Hepatocyte (in vitro differentiated cells): ENCODE measurements at regions not wholly inside any gene's neighbourhood (a gene's known extent, or its start where the extent isn't known, plus 50 kb on each side); places are given as distances from the start of the nearest gene placed in this dataset.
A peak's percentile ranks its signal among the peaks of the same experiment; 100 is the strongest.

ENCODE experiments used
- DNase-seq: peaks from one replicate; pipeline ENCODE4 v3.0.0-alpha.2; 2016; ENCODE audit warnings: low spot score
- H2AFZ ChIP-seq: fragments of 200-600 bp; sonication (generic); 2 replicates; pipeline ENCODE4 v1.6.0; 2016; ENCODE audit warnings: antibody characterized with exemption, mild to moderate bottlenecking
- H3K27ac ChIP-seq: fragments of 200-600 bp; sonication (generic); 2 replicates; pipeline ENCODE4 v1.5.1; 2016; ENCODE audit warnings: mild to moderate bottlenecking
- H3K27me3 ChIP-seq: fragments of 200-600 bp; sonication (generic); 2 replicates; pipeline ENCODE4 v1.6.1; 2016
- H3K36me3 ChIP-seq: fragments of 200-600 bp; sonication (generic); replicated peaks from 2 replicates; pipeline ENCODE4 v1.5.1; 2016; ENCODE audit warnings: low read depth; ENCODE audit not compliant: insufficient read depth
- H3K4me1 ChIP-seq: fragments of 200-600 bp; sonication (generic); 2 replicates; pipeline ENCODE4 v1.5.1; 2016; ENCODE audit warnings: mild to moderate bottlenecking, moderate library complexity; ENCODE audit not compliant: insufficient read depth
- H3K4me2 ChIP-seq: fragments of 200-600 bp; sonication (generic); 2 replicates; pipeline ENCODE4 v1.6.0; 2016
- H3K4me3 ChIP-seq: fragments of 200-600 bp; sonication (generic); 2 replicates; pipeline ENCODE4 v1.5.1; 2016; ENCODE audit warnings: mild to moderate bottlenecking
- H3K79me2 ChIP-seq: fragments of 200-600 bp; sonication (generic); 2 replicates; pipeline ENCODE4 v1.6.0; 2017; ENCODE audit warnings: mild to moderate bottlenecking
- H3K9me2 ChIP-seq: fragments of 200-600 bp; sonication (generic); replicated peaks from 2 replicates; pipeline ENCODE4 v1.6.0; 2017; ENCODE audit warnings: mild to moderate bottlenecking; ENCODE audit not compliant: insufficient read depth
- H3K9me3 ChIP-seq: fragments of 200-600 bp; sonication (generic); 2 replicates; pipeline ENCODE4 v1.5.1; 2016; ENCODE audit warnings: low read depth, mild to moderate bottlenecking
- H4K20me1 ChIP-seq: fragments of 200-600 bp; sonication (generic); 2 replicates; pipeline ENCODE4 v1.6.0; 2016; ENCODE audit warnings: mild to moderate bottlenecking; ENCODE audit not compliant: insufficient read depth, poor library complexity, severe bottlenecking
- CTCF ChIP-seq: fragments of 200-600 bp; sonication (generic); IDR thresholded peaks from 2 replicates; pipeline ENCODE4 v1.5.1; 2016; ENCODE audit warnings: antibody characterized with exemption, mild to moderate bottlenecking; ENCODE audit not compliant: poor library complexity
- EZH2 ChIP-seq: fragments of 200-600 bp; sonication (generic); IDR thresholded peaks from 2 replicates; pipeline ENCODE4 v1.6.1; 2016; ENCODE audit warnings: antibody characterized with exemption, mild to moderate bottlenecking, borderline replicate concordance
- EZH2phosphoT487 ChIP-seq: fragments of 200-600 bp; sonication (generic); IDR thresholded peaks from one replicate; pipeline ENCODE4 v1.6.1; 2018; ENCODE audit warnings: antibody characterized with exemption, mild to moderate bottlenecking, low read depth, moderate library complexity; ENCODE audit not compliant: unreplicated experiment, severe bottlenecking
- WGBS: methylation state at CpG from one replicate; pipeline ENCODE4 v1.1.6; 2016; ENCODE audit warnings: low lambda C conversion rate; ENCODE audit errors: missing lambda C conversion rate; 5-methylcytosine and 5-hydroxymethylcytosine counted together

GRCh38 chr4:27187786-27188185 is 327.1 kb downstream of the STIM2 start:
- Histone ChIP-seq H3K4me3 (no peak overlapping the region), H2AFZ (no peak overlapping the region), H3K27me3 (no peaks in the 10 kb centered on the region), H3K27ac (no peak overlapping the region), H4K20me1 (no peaks in the 10 kb centered on the region), H3K36me3 (no peaks in the 10 kb centered on the region), H3K4me1 (no peaks in the 10 kb centered on the region), H3K79me2 (no peaks in the 10 kb centered on the region), H3K4me2 (no peak overlapping the region), H3K9me2 (no peaks in the 10 kb centered on the region), H3K9me3 (no peaks in the 10 kb centered on the region)
- TF ChIP-seq EZH2phosphoT487 (no peak), CTCF (no peak), EZH2 (no peak)
- WGBS, result 64% methylated on average over 2 of the region's 2 CpGs
- peak; percentile 9 for DNase-seq

GRCh38 chr4:27189683-27190082 is 329.0 kb downstream of the STIM2 start:
- H3K4me2 ChIP-seq, result no peak overlapping the region
- no peaks in the 10 kb centered on the region for H3K9me2 ChIP-seq
- H2AFZ ChIP-seq, result no peak overlapping the region
- DNase-seq, result no peak
- no peaks in the 10 kb centered on the region for H3K4me1 ChIP-seq
- no peak overlapping the region for H3K27ac ChIP-seq
- 87% methylated on average over 6 of the region's 6 CpGs for WGBS
- H3K36me3 ChIP-seq, result no peaks in the 10 kb centered on the region
- H3K27me3 ChIP-seq, result no peaks in the 10 kb centered on the region
- no peaks in the 10 kb centered on the region for H3K79me2 ChIP-seq
- H4K20me1 ChIP-seq, result no peaks in the 10 kb centered on the region
- TF ChIP-seq EZH2phosphoT487 (no peak), CTCF (no peak), EZH2 (no peak)
- H3K4me3 ChIP-seq, result no peak overlapping the region
- no peaks in the 10 kb centered on the region for H3K9me3 ChIP-seq

- no peaks in the 10 kb centered on the region for H3K9me2 ChIP-seq
- H3K9me3 ChIP-seq, result no peaks in the 10 kb centered on the region
- H3K36me3 ChIP-seq, result no peaks in the 10 kb centered on the region
- H2AFZ ChIP-seq, result no peak overlapping the region
- WGBS, result 29% methylated on average over 1 of the region's 1 CpG
- no peak for DNase-seq
- H3K79me2 ChIP-seq, result no peaks in the 10 kb centered on the region
- no peaks in the 10 kb centered on the region for H3K4me1 ChIP-seq
- no peak overlapping the region for H3K4me3 ChIP-seq
- H4K20me1 ChIP-seq, result no peaks in the 10 kb centered on the region
- H3K27me3 ChIP-seq, result no peaks in the 10 kb centered on the region
- TF ChIP-seq EZH2phosphoT487 (no peak), EZH2 (no peak), CTCF (no peak)
- H3K4me2 ChIP-seq, result no peak overlapping the region
- no peak overlapping the region for H3K27ac ChIP-seq
Observed at GRCh38 chr4:27191592-27191991, 331.0 kb downstream of the STIM2 start.
